Endodermal cell (in vitro differentiated cells): ENCODE measurements at regions not wholly inside any gene's neighbourhood (a gene's known extent, or its start where the extent isn't known, plus 50 kb on each side); places are given as distances from the start of the nearest gene placed in this dataset.
A peak's percentile ranks its signal among the peaks of the same experiment; 100 is the strongest.
"Not testable (repeated sequence)": the region's sequence is repeated elsewhere in the genome, so short reads cannot be mapped to it uniquely, and the experiment has no call there.

Source experiments
- DNase-seq: peaks from one replicate; pipeline ENCODE4 v3.0.0-alpha.2; 2017
- H3K27ac ChIP-seq: 2 replicates; pipeline ENCODE4 v1.5.1; 2013; ENCODE audit warnings: mild to moderate bottlenecking, low read depth, low read length, moderate library complexity
- H3K27me3 ChIP-seq: 2 replicates; pipeline ENCODE4 v1.6.1; 2013; ENCODE audit warnings: mild to moderate bottlenecking, low read length, moderate library complexity; ENCODE audit not compliant: insufficient read depth, control insufficient read depth, poor library complexity, severe bottlenecking
- H3K36me3 ChIP-seq: 2 replicates; pipeline ENCODE4 v1.7.0; 2013; ENCODE audit warnings: mild to moderate bottlenecking, low read length, moderate library complexity; ENCODE audit not compliant: control insufficient read depth, insufficient read depth
- H3K4me1 ChIP-seq: one replicate; pipeline ENCODE4 v1.7.0; 2013; ENCODE audit warnings: low read length; ENCODE audit not compliant: control insufficient read depth, insufficient read depth
- H3K4me3 ChIP-seq: 2 replicates; pipeline ENCODE4 v1.5.1; 2013; ENCODE audit warnings: mild to moderate bottlenecking, low read length, moderate library complexity
- H3K9ac ChIP-seq: 2 replicates; pipeline ENCODE4 v1.6.1; 2013; ENCODE audit warnings: mild to moderate bottlenecking, low read length, moderate library complexity; ENCODE audit not compliant: poor library complexity, severe bottlenecking; ENCODE audit errors: extremely low read depth
- H3K9me3 ChIP-seq: 2 replicates; pipeline ENCODE4 v1.6.1; 2013; ENCODE audit warnings: mild to moderate bottlenecking, low read length, moderate library complexity; ENCODE audit not compliant: control insufficient read depth
- H3K27ac Mint-ChIP-seq: 2 replicates; pipeline ENCODE4 v1.8.0; 2020; ENCODE audit warnings: mixed read lengths
- H3K27me3 Mint-ChIP-seq: 2 replicates; pipeline ENCODE4 v1.8.0; 2021; ENCODE audit warnings: mild to moderate bottlenecking, mixed read lengths; ENCODE audit not compliant: insufficient read depth
- H3K36me3 Mint-ChIP-seq: 2 replicates; pipeline ENCODE4 v1.8.0; 2020; ENCODE audit warnings: low read depth, mixed read lengths
- H3K4me1 Mint-ChIP-seq: 2 replicates; pipeline ENCODE4 v1.8.0; 2020; ENCODE audit warnings: mixed read lengths
- H3K4me3 Mint-ChIP-seq: 2 replicates; pipeline ENCODE4 v1.8.0; 2020; ENCODE audit warnings: mild to moderate bottlenecking, moderate library complexity, mixed read lengths
- H3K9me3 Mint-ChIP-seq: 2 replicates; pipeline ENCODE4 v1.8.0; 2020; ENCODE audit warnings: mild to moderate bottlenecking, mixed read lengths
- WGBS, 2 experiments: methylation state at CpG; one replicate each; pipeline versions ENCODE4 v1.1.5 to v1.1.7; 2013; ENCODE audit warnings: missing lambda C conversion rate in 2 of 2, mixed read lengths in 1 of 2; ENCODE audit not compliant: insufficient coverage in 1 of 2, insufficient read length in 1 of 2; 5-methylcytosine and 5-hydroxymethylcytosine counted together
- TF ChIP-seq, protein P1 (sequence below): fragments of 200-600 bp; sonication (generic); conservative IDR thresholded peaks from 2 replicates; pipeline ENCODE4 v1.5.0; 2021; ENCODE audit warnings: antibody characterized with exemption, mild to moderate bottlenecking

GRCh38 chr4:118561559-118561958 lies 123.6 kb upstream of the METTL14 start:
- not testable (repeated sequence) for H3K36me3 ChIP-seq, H3K4me1 Mint-ChIP-seq, H3K9ac ChIP-seq, H3K9me3 Mint-ChIP-seq, H3K4me1 ChIP-seq, H3K27ac Mint-ChIP-seq, H3K9me3 ChIP-seq, H3K36me3 Mint-ChIP-seq, H3K4me3 Mint-ChIP-seq, H3K27ac ChIP-seq, H3K27me3 ChIP-seq, H3K27me3 Mint-ChIP-seq, DNase-seq, H3K4me3 ChIP-seq
- TF ChIP-seq, protein P1, sequence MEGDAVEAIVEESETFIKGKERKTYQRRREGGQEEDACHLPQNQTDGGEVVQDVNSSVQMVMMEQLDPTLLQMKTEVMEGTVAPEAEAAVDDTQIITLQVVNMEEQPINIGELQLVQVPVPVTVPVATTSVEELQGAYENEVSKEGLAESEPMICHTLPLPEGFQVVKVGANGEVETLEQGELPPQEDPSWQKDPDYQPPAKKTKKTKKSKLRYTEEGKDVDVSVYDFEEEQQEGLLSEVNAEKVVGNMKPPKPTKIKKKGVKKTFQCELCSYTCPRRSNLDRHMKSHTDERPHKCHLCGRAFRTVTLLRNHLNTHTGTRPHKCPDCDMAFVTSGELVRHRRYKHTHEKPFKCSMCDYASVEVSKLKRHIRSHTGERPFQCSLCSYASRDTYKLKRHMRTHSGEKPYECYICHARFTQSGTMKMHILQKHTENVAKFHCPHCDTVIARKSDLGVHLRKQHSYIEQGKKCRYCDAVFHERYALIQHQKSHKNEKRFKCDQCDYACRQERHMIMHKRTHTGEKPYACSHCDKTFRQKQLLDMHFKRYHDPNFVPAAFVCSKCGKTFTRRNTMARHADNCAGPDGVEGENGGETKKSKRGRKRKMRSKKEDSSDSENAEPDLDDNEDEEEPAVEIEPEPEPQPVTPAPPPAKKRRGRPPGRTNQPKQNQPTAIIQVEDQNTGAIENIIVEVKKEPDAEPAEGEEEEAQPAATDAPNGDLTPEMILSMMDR: peak; percentile 24

GRCh38 chr4:118566003-118566513 lies 119.1 kb upstream of the METTL14 start:
- not testable (repeated sequence) for H3K27me3 ChIP-seq, H3K27ac ChIP-seq, H3K9me3 ChIP-seq, H3K9me3 Mint-ChIP-seq, H3K4me1 Mint-ChIP-seq, H3K36me3 ChIP-seq, H3K9ac ChIP-seq, H3K27me3 Mint-ChIP-seq, H3K4me3 Mint-ChIP-seq, H3K4me3 ChIP-seq, H3K4me1 ChIP-seq, H3K36me3 Mint-ChIP-seq, H3K27ac Mint-ChIP-seq
- 48% methylated on average over 9 of the region's 9 CpGs; no CpG with 5 or more reads in 1 of the 2 experiments for WGBS, 2 experiments
- peak; percentile 61 for DNase-seq

DNA sequence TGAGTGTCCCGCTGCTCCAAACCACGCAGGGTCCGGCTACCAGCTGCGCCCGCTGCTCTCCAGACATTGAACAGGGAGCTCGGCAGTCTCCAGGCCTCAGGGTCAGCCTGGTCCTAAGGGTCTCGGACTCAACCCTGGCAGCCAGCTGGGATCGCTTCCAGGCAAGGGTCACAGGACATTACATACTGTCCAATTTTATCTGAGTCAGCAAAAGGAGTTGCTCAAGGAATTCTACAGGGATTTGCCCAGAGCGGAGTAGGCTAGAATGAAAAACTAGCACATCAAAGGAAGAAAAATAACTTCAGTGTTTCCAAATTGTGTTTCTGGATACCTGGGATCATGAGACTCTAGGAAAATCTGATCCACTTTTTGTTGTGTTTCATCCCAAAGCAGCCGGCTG lies 112.2 kb upstream of the METTL14 start:
- not testable (repeated sequence) for H3K36me3 Mint-ChIP-seq, H3K9me3 Mint-ChIP-seq, H3K9ac ChIP-seq, DNase-seq, H3K27me3 Mint-ChIP-seq, H3K4me1 Mint-ChIP-seq, H3K27ac Mint-ChIP-seq, H3K27ac ChIP-seq, H3K36me3 ChIP-seq, H3K4me3 ChIP-seq, H3K27me3 ChIP-seq, H3K4me1 ChIP-seq, H3K9me3 ChIP-seq, H3K4me3 Mint-ChIP-seq
- 96 to 100% methylated on average over 3 to 10 of the region's 10 CpGs for WGBS, 2 experiments

GRCh38 chr4:118574251-118574913 lies 110.8 kb upstream of the METTL14 start:
- H3K9me3 Mint-ChIP-seq, H3K9ac ChIP-seq, H3K27ac Mint-ChIP-seq, H3K27ac ChIP-seq, H3K4me3 Mint-ChIP-seq, H3K4me3 ChIP-seq, H3K36me3 ChIP-seq, H3K27me3 Mint-ChIP-seq, H3K36me3 Mint-ChIP-seq, H3K27me3 ChIP-seq, DNase-seq, H3K4me1 Mint-ChIP-seq, H3K9me3 ChIP-seq, H3K4me1 ChIP-seq: not testable (repeated sequence)
- 70% methylated on average over 2 of the region's 3 CpGs; no CpG with 5 or more reads in 1 of the 2 experiments for WGBS, 2 experiments

DNA sequence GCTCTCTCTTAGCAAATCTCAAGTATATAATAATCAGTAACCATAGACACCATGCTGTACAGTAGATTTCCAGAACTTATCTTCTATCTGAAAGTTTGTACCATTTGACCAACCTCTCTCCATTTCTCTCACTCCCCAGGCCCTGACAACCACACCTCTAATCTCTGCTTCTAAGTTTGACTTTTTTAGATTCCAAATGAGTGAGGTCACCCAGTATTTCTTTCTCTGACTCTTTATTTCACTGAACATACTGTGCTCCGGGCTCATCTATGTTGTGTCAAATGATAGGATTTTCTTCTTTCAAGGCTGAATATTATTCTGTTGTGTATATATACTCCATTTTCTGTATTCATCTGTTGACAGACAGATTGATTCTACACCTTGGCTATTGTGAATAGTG lies 110.1 kb upstream of the METTL14 start:
- not testable (repeated sequence) for H3K9me3 Mint-ChIP-seq, H3K27me3 Mint-ChIP-seq, H3K36me3 ChIP-seq, H3K4me3 ChIP-seq, DNase-seq, H3K27me3 ChIP-seq, H3K27ac Mint-ChIP-seq, H3K4me1 Mint-ChIP-seq, H3K27ac ChIP-seq, H3K4me3 Mint-ChIP-seq, H3K9ac ChIP-seq, H3K9me3 ChIP-seq, H3K36me3 Mint-ChIP-seq, H3K4me1 ChIP-seq
- no CpG with 5 or more reads among the region's 1 CpG for WGBS, 2 experiments

GRCh38 chr4:118575726-118576125 lies 109.5 kb upstream of the METTL14 start:
- H3K27me3 Mint-ChIP-seq, H3K27me3 ChIP-seq, H3K4me3 ChIP-seq, H3K9ac ChIP-seq, H3K4me1 ChIP-seq, H3K36me3 Mint-ChIP-seq, H3K27ac Mint-ChIP-seq, H3K9me3 ChIP-seq, H3K36me3 ChIP-seq, H3K27ac ChIP-seq, DNase-seq, H3K4me1 Mint-ChIP-seq, H3K4me3 Mint-ChIP-seq, H3K9me3 Mint-ChIP-seq: not testable (repeated sequence)
- WGBS, 2 experiments: 89 to 96% methylated on average over 3 to 4 of the region's 5 CpGs
